ENCODE measurements at regions not wholly inside any gene's neighbourhood (a gene's known extent, or its start where the extent isn't known, plus 50 kb on each side); places are given as distances from the start of the nearest gene placed in this dataset.

DNA sequence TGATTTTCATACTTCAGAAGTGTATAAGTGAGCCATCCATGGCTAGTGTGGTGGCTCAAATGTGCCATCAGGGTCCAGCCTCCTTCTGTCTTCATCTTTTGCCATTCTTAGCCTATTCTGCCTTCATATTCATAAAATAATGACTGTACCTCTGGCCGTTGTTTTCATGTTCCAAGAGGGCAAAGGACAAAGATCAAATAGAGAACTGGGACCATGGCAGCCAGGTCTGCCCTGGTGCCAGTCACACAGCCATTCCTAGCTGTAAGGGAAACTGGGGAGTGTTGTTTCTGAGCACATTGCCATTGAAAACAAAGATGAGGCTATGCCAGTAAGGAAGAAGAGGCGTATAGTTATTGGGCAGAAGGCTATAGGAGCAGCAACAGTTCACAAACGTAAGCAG is 518.6 kb downstream of the TFAP2B start:
- Histone ChIP-seq H3K4me2 (ENCODE audit: insufficient read depth, low read length) (no peak overlapping the region), H3K9me3 (ENCODE audit: low read depth, low read length) (peaks cover 3% of the 10 kb centered on the region), H3K36me3 (ENCODE audit: insufficient read depth, low read length) (no peaks in the 10 kb centered on the region), H3K79me2 (ENCODE audit: insufficient read depth, low read length) (no peaks in the 10 kb centered on the region), H2AFZ (ENCODE audit: low read length) (no peak overlapping the region), H3K27me3 (ENCODE audit: insufficient read depth, low read length) (no peaks in the 10 kb centered on the region), H3K27ac (ENCODE audit: low read depth, low read length) (no peak overlapping the region), H4K20me1 (ENCODE audit: insufficient read depth, low read length) (no peaks in the 10 kb centered on the region), H3K4me1 (ENCODE audit: insufficient read depth, low read length) (no peaks in the 10 kb centered on the region), H3K4me3 (ENCODE audit: insufficient read depth, low read length) (no peak overlapping the region)
- DNase-seq (ENCODE audit: insufficient read length, low spot score, missing footprints) = no peak
- TF ChIP-seq, protein P1, sequence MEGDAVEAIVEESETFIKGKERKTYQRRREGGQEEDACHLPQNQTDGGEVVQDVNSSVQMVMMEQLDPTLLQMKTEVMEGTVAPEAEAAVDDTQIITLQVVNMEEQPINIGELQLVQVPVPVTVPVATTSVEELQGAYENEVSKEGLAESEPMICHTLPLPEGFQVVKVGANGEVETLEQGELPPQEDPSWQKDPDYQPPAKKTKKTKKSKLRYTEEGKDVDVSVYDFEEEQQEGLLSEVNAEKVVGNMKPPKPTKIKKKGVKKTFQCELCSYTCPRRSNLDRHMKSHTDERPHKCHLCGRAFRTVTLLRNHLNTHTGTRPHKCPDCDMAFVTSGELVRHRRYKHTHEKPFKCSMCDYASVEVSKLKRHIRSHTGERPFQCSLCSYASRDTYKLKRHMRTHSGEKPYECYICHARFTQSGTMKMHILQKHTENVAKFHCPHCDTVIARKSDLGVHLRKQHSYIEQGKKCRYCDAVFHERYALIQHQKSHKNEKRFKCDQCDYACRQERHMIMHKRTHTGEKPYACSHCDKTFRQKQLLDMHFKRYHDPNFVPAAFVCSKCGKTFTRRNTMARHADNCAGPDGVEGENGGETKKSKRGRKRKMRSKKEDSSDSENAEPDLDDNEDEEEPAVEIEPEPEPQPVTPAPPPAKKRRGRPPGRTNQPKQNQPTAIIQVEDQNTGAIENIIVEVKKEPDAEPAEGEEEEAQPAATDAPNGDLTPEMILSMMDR (IDR thresholded peaks at IDR 0.05; ENCODE audit: extremely low read depth, low read depth, low read length) = no peak

DNA sequence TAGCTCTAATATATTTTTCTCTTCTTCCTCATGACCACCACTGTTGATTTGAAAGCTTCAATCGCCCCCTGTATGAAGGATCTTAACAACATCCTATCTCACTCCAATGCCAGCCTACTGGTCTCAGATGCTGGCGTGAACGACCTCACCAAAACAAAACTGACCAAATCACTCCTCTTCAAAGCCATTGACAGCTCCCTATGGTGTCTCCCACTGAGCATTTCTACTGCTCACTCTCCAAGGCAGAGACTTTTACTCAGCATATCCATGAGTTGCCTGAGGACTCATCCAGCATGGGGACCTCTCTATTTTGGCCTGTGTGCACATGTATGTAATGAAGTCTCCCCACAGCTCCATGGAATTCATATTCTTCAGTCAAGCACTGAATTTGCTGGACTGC is 520.4 kb downstream of the TFAP2B start:
- Histone ChIP-seq H3K27ac (ENCODE audit: low read depth, low read length) (no peak overlapping the region), H3K36me3 (ENCODE audit: insufficient read depth, low read length) (no peaks in the 10 kb centered on the region), H4K20me1 (ENCODE audit: insufficient read depth, low read length) (no peaks in the 10 kb centered on the region), H2AFZ (ENCODE audit: low read length) (no peak overlapping the region), H3K4me2 (ENCODE audit: insufficient read depth, low read length) (no peak overlapping the region), H3K27me3 (ENCODE audit: insufficient read depth, low read length) (no peaks in the 10 kb centered on the region), H3K79me2 (ENCODE audit: insufficient read depth, low read length) (no peaks in the 10 kb centered on the region), H3K9me3 (ENCODE audit: low read depth, low read length) (peaks cover 3% of the 10 kb centered on the region), H3K4me3 (ENCODE audit: insufficient read depth, low read length) (no peak overlapping the region), H3K4me1 (ENCODE audit: insufficient read depth, low read length) (no peaks in the 10 kb centered on the region)
- DNase-seq (ENCODE audit: insufficient read length, low spot score, missing footprints) = no peak
- TF ChIP-seq, protein P1 (IDR thresholded peaks at IDR 0.05; ENCODE audit: extremely low read depth, low read depth, low read length) = no peak

DNA sequence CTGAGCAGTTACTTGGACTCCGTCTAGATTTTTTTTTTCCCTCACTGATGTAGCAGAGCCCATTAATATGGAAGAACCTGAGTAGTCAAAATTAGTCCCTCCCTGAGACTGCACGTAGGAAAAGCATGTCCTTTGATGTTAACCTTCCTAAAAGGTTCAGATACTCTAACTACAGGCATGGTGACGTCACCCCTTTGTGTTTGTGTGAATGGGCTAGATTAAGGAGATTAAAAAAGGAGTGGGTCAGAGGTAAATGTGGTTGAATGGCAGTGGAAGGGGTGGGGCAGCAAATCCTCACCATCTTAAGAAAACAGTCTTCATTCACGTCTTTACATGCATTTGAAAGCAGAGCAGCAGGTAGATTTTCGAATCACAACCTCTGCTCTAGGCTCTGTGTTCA is 521.1 kb downstream of the TFAP2B start:
- H3K4me1 ChIP-seq (ENCODE audit: insufficient read depth, low read length) = no peaks in the 10 kb centered on the region
- TF ChIP-seq, protein P1 (IDR thresholded peaks at IDR 0.05; ENCODE audit: extremely low read depth, low read depth, low read length) = no peak
- no peak overlapping the region for H3K27ac ChIP-seq (ENCODE audit: low read depth, low read length)
- no peak for DNase-seq (ENCODE audit: insufficient read length, low spot score, missing footprints)
- no peak overlapping the region for H2AFZ ChIP-seq (ENCODE audit: low read length)
- no peaks in the 10 kb centered on the region for H3K79me2 ChIP-seq (ENCODE audit: insufficient read depth, low read length)
- no peak overlapping the region for H3K4me3 ChIP-seq (ENCODE audit: insufficient read depth, low read length)
- no peaks in the 10 kb centered on the region for H3K27me3 ChIP-seq (ENCODE audit: insufficient read depth, low read length)
- no peaks in the 10 kb centered on the region for H3K36me3 ChIP-seq (ENCODE audit: insufficient read depth, low read length)
- no peak overlapping the region for H3K4me2 ChIP-seq (ENCODE audit: insufficient read depth, low read length)
- H4K20me1 ChIP-seq (ENCODE audit: insufficient read depth, low read length) = no peaks in the 10 kb centered on the region
- peaks cover 3% of the 10 kb centered on the region for H3K9me3 ChIP-seq (ENCODE audit: low read depth, low read length)

DNA sequence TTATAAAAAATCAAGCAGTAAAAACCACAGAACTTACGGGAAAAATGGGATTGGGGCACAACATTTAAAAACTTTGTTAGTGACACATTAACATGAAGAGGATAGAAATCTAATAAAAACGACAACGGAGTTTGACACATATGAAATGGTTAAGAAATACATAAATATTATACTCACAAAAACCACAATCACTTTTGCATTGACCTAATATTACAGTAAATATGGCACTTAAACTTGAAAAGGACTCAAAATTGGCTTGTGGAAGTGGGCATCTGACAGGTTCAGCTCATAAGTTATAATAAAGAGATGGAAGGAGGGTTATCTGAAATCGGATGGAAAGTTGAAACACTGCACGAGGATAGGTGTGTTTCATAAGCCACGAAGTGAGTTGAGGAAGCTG is 523.7 kb downstream of the TFAP2B start:
- H3K36me3 ChIP-seq (ENCODE audit: insufficient read depth, low read length) = no peaks in the 10 kb centered on the region
- no peak for DNase-seq (ENCODE audit: insufficient read length, low spot score, missing footprints)
- no peaks in the 10 kb centered on the region for H3K79me2 ChIP-seq (ENCODE audit: insufficient read depth, low read length)
- no peaks in the 10 kb centered on the region for H3K27me3 ChIP-seq (ENCODE audit: insufficient read depth, low read length)
- no peak overlapping the region for H2AFZ ChIP-seq (ENCODE audit: low read length)
- no peak overlapping the region for H3K4me3 ChIP-seq (ENCODE audit: insufficient read depth, low read length)
- H4K20me1 ChIP-seq (ENCODE audit: insufficient read depth, low read length) = no peaks in the 10 kb centered on the region
- H3K4me1 ChIP-seq (ENCODE audit: insufficient read depth, low read length) = no peaks in the 10 kb centered on the region
- no peak overlapping the region for H3K4me2 ChIP-seq (ENCODE audit: insufficient read depth, low read length)
- H3K9me3 ChIP-seq (ENCODE audit: low read depth, low read length) = peaks cover 3% of the 10 kb centered on the region
- TF ChIP-seq, protein P1 (IDR thresholded peaks at IDR 0.05; ENCODE audit: extremely low read depth, low read depth, low read length) = no peak
- H3K27ac ChIP-seq (ENCODE audit: low read depth, low read length) = no peak overlapping the region

Data from osteoblast (primary cell).